ENCODE measurements at regions not wholly inside any gene's neighbourhood (a gene's known extent, or its start where the extent isn't known, plus 50 kb on each side); places are given as distances from the start of the nearest gene placed in this dataset.
A peak's percentile ranks its signal among the peaks of the same experiment; 100 is the strongest.
"Not testable (repeated sequence)": the region's sequence is repeated elsewhere in the genome, so short reads cannot be mapped to it uniquely, and the experiment has no call there.

DNA sequence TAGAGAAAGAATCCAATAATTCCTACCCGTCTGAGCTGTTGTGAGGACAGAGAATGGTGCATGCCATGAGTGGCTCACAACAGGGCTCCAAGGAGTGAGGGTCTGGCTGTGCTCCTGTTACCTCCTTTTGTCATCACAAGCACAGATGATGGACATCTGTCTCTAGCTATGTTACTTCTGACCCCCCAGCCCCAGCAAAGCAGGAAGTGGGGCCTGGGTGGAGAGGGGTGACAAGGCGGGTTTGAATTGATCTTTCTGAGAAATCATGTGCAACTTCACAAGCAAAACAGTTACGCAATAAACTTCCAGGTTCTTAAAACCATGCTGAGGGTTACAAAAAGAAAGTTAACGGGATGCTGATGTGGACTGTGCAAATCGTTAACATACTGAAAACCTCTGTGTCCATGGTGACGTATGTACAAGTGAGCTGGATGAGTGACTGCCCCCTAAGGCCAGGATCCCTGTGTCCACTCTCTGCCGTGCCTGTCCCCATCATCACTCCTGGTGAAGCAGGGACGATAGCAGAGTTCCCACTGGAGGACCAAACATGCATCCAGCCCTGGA is 254.7 kb downstream of the BCL2L11 start:
- H3K4me1 Mint-ChIP-seq; H3K36me3 Mint-ChIP-seq; H3K27ac Mint-ChIP-seq; H3K36me3 ChIP-seq; DNase-seq (ENCODE audit: low spot score); H3K4me3 Mint-ChIP-seq; H3K9me3 Mint-ChIP-seq; H3K27me3 Mint-ChIP-seq (ENCODE audit: insufficient read depth, low read depth); H3K27ac ChIP-seq; H3K9me3 ChIP-seq (ENCODE audit: low read depth); H3K4me3 ChIP-seq; H3K9ac ChIP-seq; H4K20me1 ChIP-seq (ENCODE audit: low read depth); H3K4me1 ChIP-seq; H3K4me2 ChIP-seq; H3F3A ChIP-seq (ENCODE audit: low read depth); H2AFZ ChIP-seq (replicated peaks); H3K27me3 ChIP-seq; H3K79me2 ChIP-seq (ENCODE audit: low read depth): not testable (repeated sequence)

DNA sequence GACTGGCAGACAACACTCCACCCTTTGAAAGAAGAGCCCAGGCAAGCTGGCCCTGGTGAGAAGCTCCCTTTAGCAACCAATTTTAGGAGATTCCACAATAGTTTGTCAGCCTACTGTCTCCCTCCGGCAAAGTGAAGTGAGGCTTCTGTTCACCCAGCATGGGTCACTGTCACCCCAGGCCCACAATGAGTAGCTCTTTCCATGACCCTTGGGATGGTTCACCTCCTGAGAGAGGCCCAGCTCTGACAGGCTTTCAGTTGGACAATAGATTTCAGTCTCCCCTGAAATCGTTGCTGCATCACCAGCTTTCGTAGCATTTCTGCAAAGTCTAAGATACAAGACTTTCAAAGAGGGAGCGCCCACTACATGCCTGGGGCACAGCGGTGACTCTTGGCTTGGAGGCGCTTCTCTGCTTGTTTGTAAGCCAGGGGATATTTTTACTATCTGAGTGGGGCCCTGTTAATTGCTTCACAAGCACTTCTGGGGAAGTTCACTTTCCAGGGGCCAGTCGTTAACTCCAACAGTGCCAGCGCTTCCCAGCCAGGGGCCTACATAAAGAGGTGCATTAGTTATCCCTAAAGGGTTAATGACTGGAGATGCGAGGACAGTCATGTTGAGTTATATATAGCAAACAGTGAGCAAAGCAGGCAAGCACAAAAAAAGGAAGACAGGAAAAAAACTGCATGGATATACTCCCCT is 255.7 kb downstream of the BCL2L11 start:
- not testable (repeated sequence) for H3K27ac ChIP-seq; H3K9me3 ChIP-seq (ENCODE audit: low read depth); DNase-seq (ENCODE audit: low spot score); H3F3A ChIP-seq (ENCODE audit: low read depth); H3K4me3 Mint-ChIP-seq; H3K79me2 ChIP-seq (ENCODE audit: low read depth); H2AFZ ChIP-seq (replicated peaks); H3K4me3 ChIP-seq; H3K36me3 ChIP-seq; H3K27ac Mint-ChIP-seq; H3K36me3 Mint-ChIP-seq; H3K4me2 ChIP-seq; H3K9ac ChIP-seq; H3K9me3 Mint-ChIP-seq; H3K27me3 ChIP-seq; H3K27me3 Mint-ChIP-seq (ENCODE audit: insufficient read depth, low read depth); H3K4me1 ChIP-seq; H3K4me1 Mint-ChIP-seq; H4K20me1 ChIP-seq (ENCODE audit: low read depth)

DNA sequence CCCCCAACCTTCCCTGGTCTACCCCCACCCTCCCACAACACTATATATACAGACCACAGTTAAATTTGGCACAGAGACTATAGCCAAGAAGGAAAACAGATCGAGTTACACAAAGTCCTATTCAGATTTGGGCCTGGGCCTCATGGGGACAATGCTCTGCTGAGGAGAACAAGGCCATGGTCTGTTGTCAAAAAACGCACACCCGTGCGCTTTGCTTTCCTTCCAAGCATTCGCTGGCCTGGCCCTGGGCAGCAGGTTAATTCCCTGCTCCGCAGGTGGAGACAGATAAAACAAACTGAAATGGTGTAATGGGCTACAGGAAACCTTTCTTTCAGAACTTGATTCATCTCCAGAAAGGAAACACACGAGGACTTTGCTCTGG is 256.2 kb downstream of the BCL2L11 start:
- H3K79me2 ChIP-seq (ENCODE audit: low read depth); H3K4me3 Mint-ChIP-seq; H3K4me2 ChIP-seq; H3K27ac Mint-ChIP-seq; H3K4me1 Mint-ChIP-seq; H3K9ac ChIP-seq; H2AFZ ChIP-seq (replicated peaks); H3K4me1 ChIP-seq; H3K9me3 ChIP-seq (ENCODE audit: low read depth); H3K27me3 Mint-ChIP-seq (ENCODE audit: insufficient read depth, low read depth); H4K20me1 ChIP-seq (ENCODE audit: low read depth); H3K27me3 ChIP-seq; H3K9me3 Mint-ChIP-seq; H3K4me3 ChIP-seq; H3K36me3 Mint-ChIP-seq; H3K27ac ChIP-seq; H3F3A ChIP-seq (ENCODE audit: low read depth); H3K36me3 ChIP-seq: not testable (repeated sequence)
- DNase-seq (ENCODE audit: low spot score): peak; percentile 3

DNA sequence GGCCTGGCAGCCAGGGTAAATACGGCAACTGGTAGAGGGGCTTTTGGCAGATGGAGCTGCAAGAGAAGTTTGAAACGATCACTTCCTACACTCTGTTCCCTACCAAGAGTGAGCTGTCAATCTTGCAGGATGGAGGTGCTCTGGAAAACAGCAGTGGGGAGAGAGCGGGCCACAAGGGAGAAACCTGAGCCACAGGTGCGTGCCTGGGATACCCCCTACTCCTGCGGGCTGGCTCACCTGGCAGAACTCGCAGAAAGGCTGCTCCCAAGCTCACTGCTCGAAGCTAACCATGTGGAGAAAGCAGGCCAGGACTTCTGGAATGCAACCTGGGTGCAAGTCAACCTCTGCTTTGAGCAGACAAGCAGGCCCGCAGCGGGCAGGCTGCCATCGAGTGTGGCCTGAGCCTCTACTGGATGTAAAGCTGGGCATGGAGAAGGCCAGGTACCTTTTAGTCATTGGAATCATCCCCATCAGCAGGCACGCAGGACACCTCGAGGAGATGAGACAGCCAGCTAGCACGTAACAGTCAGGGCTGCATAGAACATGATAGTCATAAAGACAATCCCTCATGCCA is 256.8 kb downstream of the BCL2L11 start:
- not testable (repeated sequence) for H3K9me3 Mint-ChIP-seq

DNA sequence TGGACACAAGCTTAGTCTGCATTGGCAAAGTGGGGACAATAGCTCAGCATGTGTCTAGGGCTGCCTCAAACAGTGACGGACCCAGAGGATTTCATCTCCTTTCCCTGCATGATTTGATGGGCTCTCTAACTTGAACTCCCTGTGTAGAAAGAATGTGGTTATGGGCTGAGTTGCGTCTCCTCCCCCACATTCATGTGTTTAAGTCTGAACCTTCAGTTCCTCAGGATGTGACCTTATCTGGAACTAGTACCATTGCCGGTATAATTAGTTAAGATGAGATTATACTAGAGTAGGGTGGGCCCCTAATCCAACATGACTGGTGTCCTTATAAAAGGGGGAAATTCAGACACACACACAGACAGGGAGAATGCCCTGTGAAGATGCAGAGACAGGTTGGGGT is 257.6 kb downstream of the BCL2L11 start:
- H3K27me3 ChIP-seq; H3K9me3 Mint-ChIP-seq; H3K9ac ChIP-seq; H3K4me3 ChIP-seq; H3K4me1 Mint-ChIP-seq; H3K36me3 ChIP-seq; H3K36me3 Mint-ChIP-seq; H3K4me3 Mint-ChIP-seq; DNase-seq (ENCODE audit: low spot score); H3K79me2 ChIP-seq (ENCODE audit: low read depth); H3F3A ChIP-seq (ENCODE audit: low read depth); H3K27ac Mint-ChIP-seq; H2AFZ ChIP-seq (replicated peaks); H3K9me3 ChIP-seq (ENCODE audit: low read depth); H4K20me1 ChIP-seq (ENCODE audit: low read depth); H3K27me3 Mint-ChIP-seq (ENCODE audit: insufficient read depth, low read depth); H3K27ac ChIP-seq; H3K4me1 ChIP-seq; H3K4me2 ChIP-seq: not testable (repeated sequence)

More for the DNA sequence above, 256.8 kb downstream of the BCL2L11 start:
- not testable (repeated sequence) for H3K27ac Mint-ChIP-seq; DNase-seq (ENCODE audit: low spot score); H3F3A ChIP-seq (ENCODE audit: low read depth); H3K27me3 ChIP-seq; H3K79me2 ChIP-seq (ENCODE audit: low read depth); H3K36me3 ChIP-seq; H3K4me3 ChIP-seq; H4K20me1 ChIP-seq (ENCODE audit: low read depth); H3K36me3 Mint-ChIP-seq; H3K4me2 ChIP-seq; H3K4me1 Mint-ChIP-seq; H3K9me3 ChIP-seq (ENCODE audit: low read depth); H3K27ac ChIP-seq; H3K4me3 Mint-ChIP-seq; H3K27me3 Mint-ChIP-seq (ENCODE audit: insufficient read depth, low read depth); H3K9ac ChIP-seq; H2AFZ ChIP-seq (replicated peaks); H3K4me1 ChIP-seq

DNA sequence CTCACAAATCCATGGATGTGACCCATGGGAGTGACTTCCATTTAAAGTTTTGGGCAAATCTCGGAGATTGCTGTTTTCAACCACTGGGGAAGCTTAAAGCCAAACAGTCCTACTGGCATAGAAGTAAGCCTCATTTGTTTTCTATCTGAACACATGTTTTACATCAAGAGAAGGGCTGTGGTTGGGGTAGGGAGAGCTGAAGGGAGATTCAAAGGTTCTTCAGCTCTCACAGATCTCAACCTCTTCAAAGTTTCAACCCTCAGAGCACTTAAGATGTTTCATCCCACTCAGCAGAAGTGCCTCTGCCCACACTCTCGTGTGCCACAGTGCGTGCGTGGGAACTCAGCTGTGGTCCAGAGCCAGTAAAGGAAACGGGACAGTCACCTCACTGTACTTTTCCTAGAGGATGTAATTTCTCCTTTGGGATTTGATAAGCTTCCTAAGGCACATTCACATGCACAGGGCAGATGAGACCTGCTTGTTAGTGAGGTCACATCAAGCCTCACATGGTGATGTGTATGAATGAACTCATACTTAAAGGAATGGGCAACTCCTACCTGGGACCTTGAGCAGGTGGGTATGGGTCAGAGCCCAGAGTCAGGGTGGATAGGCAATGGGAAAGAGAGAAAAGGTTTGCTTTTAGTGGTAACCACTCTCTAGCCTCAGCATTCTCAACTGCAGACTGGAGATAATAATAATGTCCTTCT is 260.2 kb downstream of the BCL2L11 start:
- H3K9me3 Mint-ChIP-seq; H3K4me1 Mint-ChIP-seq; H3K27me3 Mint-ChIP-seq (ENCODE audit: insufficient read depth, low read depth); H3K9ac ChIP-seq; H3K36me3 Mint-ChIP-seq; H3K27ac ChIP-seq; H3K4me3 ChIP-seq; H3K27me3 ChIP-seq; DNase-seq (ENCODE audit: low spot score); H2AFZ ChIP-seq (replicated peaks); H3K9me3 ChIP-seq (ENCODE audit: low read depth); H3K4me2 ChIP-seq; H3K36me3 ChIP-seq; H3K4me3 Mint-ChIP-seq; H4K20me1 ChIP-seq (ENCODE audit: low read depth); H3K4me1 ChIP-seq; H3K79me2 ChIP-seq (ENCODE audit: low read depth); H3K27ac Mint-ChIP-seq; H3F3A ChIP-seq (ENCODE audit: low read depth): not testable (repeated sequence)

DNA sequence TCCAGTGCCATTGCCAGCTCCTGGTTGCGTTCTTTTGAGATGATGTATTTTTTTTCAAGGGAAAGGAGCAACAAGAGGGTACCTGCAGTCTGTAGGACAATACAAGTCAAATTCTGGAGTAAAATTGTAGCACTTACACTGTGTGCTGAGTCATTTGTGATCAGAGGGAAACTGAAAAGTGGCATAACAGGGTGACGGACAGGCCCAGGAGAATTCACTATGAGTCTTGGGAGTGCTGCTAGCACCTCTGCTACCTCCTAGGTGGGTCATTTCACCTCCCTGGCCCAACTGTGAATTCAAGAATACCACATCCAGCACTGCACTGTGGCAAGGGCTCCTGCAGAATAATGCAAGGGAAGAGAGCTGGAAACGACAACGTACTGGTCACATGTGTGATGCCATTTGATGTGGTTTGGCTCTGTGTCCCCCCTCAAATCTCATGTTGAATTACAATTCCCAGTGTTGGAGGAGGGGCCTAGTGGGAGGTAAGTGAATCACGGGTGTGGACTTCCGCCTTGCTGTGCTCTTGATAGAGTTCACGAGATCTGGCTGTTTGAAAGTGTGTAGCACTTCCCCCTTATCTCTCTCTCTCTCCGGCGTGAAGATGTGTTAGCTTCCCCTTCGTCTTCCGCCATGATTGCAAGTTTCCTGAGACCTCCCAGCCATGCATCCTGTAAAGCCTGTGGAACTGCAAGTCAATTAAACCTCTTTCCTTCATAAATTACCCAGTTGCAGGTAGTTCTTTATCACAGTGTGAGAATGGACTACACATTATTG is 261.0 kb downstream of the BCL2L11 start:
- H3K4me2 ChIP-seq; H3K27me3 ChIP-seq; H3K4me1 Mint-ChIP-seq; H3K27ac ChIP-seq; H3K79me2 ChIP-seq (ENCODE audit: low read depth); H3K4me3 Mint-ChIP-seq; H3K36me3 Mint-ChIP-seq; H2AFZ ChIP-seq (replicated peaks); H3K27me3 Mint-ChIP-seq (ENCODE audit: insufficient read depth, low read depth); H3K9me3 Mint-ChIP-seq; DNase-seq (ENCODE audit: low spot score); H3F3A ChIP-seq (ENCODE audit: low read depth); H3K4me1 ChIP-seq; H3K4me3 ChIP-seq; H3K9ac ChIP-seq; H4K20me1 ChIP-seq (ENCODE audit: low read depth); H3K9me3 ChIP-seq (ENCODE audit: low read depth); H3K27ac Mint-ChIP-seq; H3K36me3 ChIP-seq: not testable (repeated sequence)

Measured in neural progenitor cell (in vitro differentiated cells).